Loucy (cell line): ENCODE measurements at regions not wholly inside any gene's neighbourhood (a gene's known extent, or its start where the extent isn't known, plus 50 kb on each side); places are given as distances from the start of the nearest gene placed in this dataset.
"Not testable (repeated sequence)": the region's sequence is repeated elsewhere in the genome, so short reads cannot be mapped to it uniquely, and the experiment has no call there.

Source experiments
- H2AFZ ChIP-seq: fragments of 200-600 bp; sonication (generic); 2 replicates; pipeline ENCODE4 v1.6.0; 2016; ENCODE audit warnings: antibody characterized with exemption, mild to moderate bottlenecking, low read length, moderate library complexity
- H3F3A ChIP-seq: fragments of 200-600 bp; 2 replicates; pipeline ENCODE4 v1.6.0; 2016; ENCODE audit warnings: antibody characterized with exemption, low read depth, mild to moderate bottlenecking
- H3K27me3 ChIP-seq: fragments of 200-600 bp; sonication (generic); 2 replicates; pipeline ENCODE4 v1.6.1; 2014; ENCODE audit warnings: low read length, mild to moderate bottlenecking; ENCODE audit not compliant: insufficient read depth, poor library complexity, severe bottlenecking
- H3K36me3 ChIP-seq: fragments of 200-600 bp; sonication (generic); 2 replicates; pipeline ENCODE4 v1.6.1; 2016; ENCODE audit warnings: low read length; ENCODE audit not compliant: insufficient read depth
- H3K4me1 ChIP-seq: fragments of 200-600 bp; sonication (generic); 2 replicates; pipeline ENCODE4 v1.5.1; 2014; ENCODE audit warnings: low read length, mild to moderate bottlenecking; ENCODE audit not compliant: insufficient read depth, poor library complexity, severe bottlenecking
- H3K4me2 ChIP-seq: fragments of 200-600 bp; sonication (generic); 2 replicates; pipeline ENCODE4 v1.6.0; 2014; ENCODE audit warnings: antibody characterized with exemption, low read length, low read depth, mild to moderate bottlenecking; ENCODE audit not compliant: poor library complexity, severe bottlenecking
- H3K4me3 ChIP-seq: fragments of 200-600 bp; sonication (generic); 2 replicates; pipeline ENCODE4 v1.5.1; 2014; ENCODE audit warnings: low read length, mild to moderate bottlenecking, mixed read lengths; ENCODE audit not compliant: poor library complexity, severe bottlenecking
- H3K79me2 ChIP-seq: fragments of 200-600 bp; sonication (generic); 2 replicates; pipeline ENCODE4 v1.6.1; 2014; ENCODE audit warnings: low read length; ENCODE audit not compliant: insufficient read depth
- H3K9ac ChIP-seq: fragments of 200-600 bp; sonication (generic); 2 replicates; pipeline ENCODE4 v1.6.0; 2014; ENCODE audit warnings: mild to moderate bottlenecking, low read depth, low read length, moderate library complexity; ENCODE audit not compliant: poor library complexity, severe bottlenecking
- H3K9me2 ChIP-seq: fragments of 200-600 bp; sonication (generic); replicated peaks from 2 replicates; pipeline ENCODE4 v1.6.1; 2016; ENCODE audit warnings: low read depth, low read length, mixed read lengths
- H3K9me3 ChIP-seq: fragments of 200-600 bp; sonication (generic); 2 replicates; pipeline ENCODE4 v1.6.1; 2014; ENCODE audit warnings: mild to moderate bottlenecking, antibody characterized with exemption, low read length, low read depth; ENCODE audit not compliant: insufficient read depth
- H4K20me1 ChIP-seq: fragments of 200-600 bp; sonication (generic); 2 replicates; pipeline ENCODE4 v1.6.0; 2014; ENCODE audit warnings: antibody characterized with exemption, low read length, mild to moderate bottlenecking; ENCODE audit not compliant: insufficient read depth, poor library complexity, severe bottlenecking
- EZH2phosphoT487 ChIP-seq: fragments of 200-600 bp; IDR thresholded peaks from 2 replicates; pipeline ENCODE4 v1.6.1; 2018; ENCODE audit warnings: antibody characterized with exemption, mild to moderate bottlenecking, moderate library complexity, borderline replicate concordance
- TF ChIP-seq, protein P1 (sequence below): fragments of 200-600 bp; sonication (generic); conservative IDR thresholded peaks from 2 replicates; pipeline ENCODE4 v1.5.1; 2014; ENCODE audit warnings: mild to moderate bottlenecking, antibody characterized with exemption, low read length

DNA sequence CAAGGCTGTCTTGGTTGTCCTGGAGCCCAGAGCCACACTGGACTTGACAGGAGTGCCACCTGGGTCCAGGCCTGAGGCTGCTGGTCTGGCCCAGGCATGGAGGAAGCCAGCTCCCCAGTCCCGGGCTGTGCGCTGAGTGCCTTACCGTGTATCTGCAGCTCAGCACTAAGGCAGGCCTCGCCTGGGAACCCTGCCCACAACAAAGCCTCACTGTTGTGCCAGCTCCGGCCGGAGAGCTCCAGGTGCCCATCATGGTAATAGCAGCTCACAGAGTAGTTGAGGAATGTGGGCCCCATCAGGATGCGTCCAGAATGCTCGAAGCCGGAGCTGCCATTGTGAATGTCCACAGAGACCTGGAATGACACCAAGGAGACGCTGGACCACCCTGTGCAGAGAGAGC, 72.2 kb downstream of the RMI2 start:
- Histone ChIP-seq H3K9me2 (no peaks in the 10 kb centered on the region), H2AFZ (no peak overlapping the region), H3K4me3 (no peak overlapping the region), H4K20me1 (no peaks in the 10 kb centered on the region), H3K9me3 (no peaks in the 10 kb centered on the region), H3K4me2 (no peak overlapping the region), H3K4me1 (no peaks in the 10 kb centered on the region), H3K36me3 (no peaks in the 10 kb centered on the region), H3F3A (no peaks in the 10 kb centered on the region), H3K27me3 (no peaks in the 10 kb centered on the region), H3K79me2 (no peaks in the 10 kb centered on the region), H3K9ac (no peak overlapping the region)
- no peak for TF ChIP-seq EZH2phosphoT487
- TF ChIP-seq, protein P1, sequence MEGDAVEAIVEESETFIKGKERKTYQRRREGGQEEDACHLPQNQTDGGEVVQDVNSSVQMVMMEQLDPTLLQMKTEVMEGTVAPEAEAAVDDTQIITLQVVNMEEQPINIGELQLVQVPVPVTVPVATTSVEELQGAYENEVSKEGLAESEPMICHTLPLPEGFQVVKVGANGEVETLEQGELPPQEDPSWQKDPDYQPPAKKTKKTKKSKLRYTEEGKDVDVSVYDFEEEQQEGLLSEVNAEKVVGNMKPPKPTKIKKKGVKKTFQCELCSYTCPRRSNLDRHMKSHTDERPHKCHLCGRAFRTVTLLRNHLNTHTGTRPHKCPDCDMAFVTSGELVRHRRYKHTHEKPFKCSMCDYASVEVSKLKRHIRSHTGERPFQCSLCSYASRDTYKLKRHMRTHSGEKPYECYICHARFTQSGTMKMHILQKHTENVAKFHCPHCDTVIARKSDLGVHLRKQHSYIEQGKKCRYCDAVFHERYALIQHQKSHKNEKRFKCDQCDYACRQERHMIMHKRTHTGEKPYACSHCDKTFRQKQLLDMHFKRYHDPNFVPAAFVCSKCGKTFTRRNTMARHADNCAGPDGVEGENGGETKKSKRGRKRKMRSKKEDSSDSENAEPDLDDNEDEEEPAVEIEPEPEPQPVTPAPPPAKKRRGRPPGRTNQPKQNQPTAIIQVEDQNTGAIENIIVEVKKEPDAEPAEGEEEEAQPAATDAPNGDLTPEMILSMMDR, result no peak

DNA sequence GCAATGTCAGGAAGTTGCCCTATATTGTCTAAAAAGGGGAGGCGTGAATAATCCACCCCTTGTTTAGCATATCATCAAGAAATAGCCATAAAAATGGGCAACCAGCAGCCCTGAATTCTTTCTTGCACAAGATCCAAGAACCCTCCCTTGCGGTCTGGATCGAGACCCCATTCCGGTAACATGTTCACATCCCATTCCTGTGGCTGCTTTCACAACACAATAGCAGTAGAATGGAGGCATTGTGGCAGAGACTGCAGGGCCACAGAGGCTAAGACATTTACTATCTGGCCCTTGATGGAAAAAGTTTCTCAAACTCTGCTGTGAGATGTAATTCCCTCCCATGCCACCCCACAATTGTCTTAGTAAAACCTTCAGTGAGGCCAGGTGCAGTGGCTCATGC, 73.2 kb downstream of the RMI2 start:
- Histone ChIP-seq H3K36me3 (no peaks in the 10 kb centered on the region), H4K20me1 (no peaks in the 10 kb centered on the region), H3K9me2 (no peaks in the 10 kb centered on the region), H3K9ac (no peak overlapping the region), H3K4me1 (peaks cover 7% of the 10 kb centered on the region), H3K4me3 (no peak overlapping the region), H3K79me2 (no peaks in the 10 kb centered on the region), H3K4me2 (no peak overlapping the region), H2AFZ (no peak overlapping the region), H3F3A (no peaks in the 10 kb centered on the region), H3K27me3 (no peaks in the 10 kb centered on the region), H3K9me3 (no peaks in the 10 kb centered on the region)
- TF ChIP-seq, protein P1, result no peak
- no peak for TF ChIP-seq EZH2phosphoT487

DNA sequence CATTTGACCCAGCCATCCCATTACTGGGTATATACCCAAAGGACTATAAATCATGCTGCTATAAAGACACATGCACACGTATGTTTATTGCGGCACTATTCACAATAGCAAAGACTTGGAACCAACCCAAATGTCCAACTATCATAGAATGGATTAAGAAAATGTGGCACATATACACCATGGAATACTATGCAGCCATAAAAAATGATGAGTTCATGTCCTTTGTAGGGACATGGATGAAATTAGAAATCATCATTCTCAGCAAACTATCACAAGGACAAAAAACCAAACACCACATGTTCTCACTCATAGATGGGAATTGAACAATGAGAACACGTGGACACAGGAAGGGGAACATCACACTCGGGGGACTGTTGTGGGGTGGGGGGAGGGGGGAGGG, 74.8 kb downstream of the RMI2 start:
- not testable (repeated sequence) for H3K27me3 ChIP-seq, H3K9me2 ChIP-seq, H3K36me3 ChIP-seq, H3K4me2 ChIP-seq, H4K20me1 ChIP-seq, H3K4me3 ChIP-seq, H3K9ac ChIP-seq, H3K4me1 ChIP-seq, H3K79me2 ChIP-seq, H3K9me3 ChIP-seq, H2AFZ ChIP-seq, H3F3A ChIP-seq

DNA sequence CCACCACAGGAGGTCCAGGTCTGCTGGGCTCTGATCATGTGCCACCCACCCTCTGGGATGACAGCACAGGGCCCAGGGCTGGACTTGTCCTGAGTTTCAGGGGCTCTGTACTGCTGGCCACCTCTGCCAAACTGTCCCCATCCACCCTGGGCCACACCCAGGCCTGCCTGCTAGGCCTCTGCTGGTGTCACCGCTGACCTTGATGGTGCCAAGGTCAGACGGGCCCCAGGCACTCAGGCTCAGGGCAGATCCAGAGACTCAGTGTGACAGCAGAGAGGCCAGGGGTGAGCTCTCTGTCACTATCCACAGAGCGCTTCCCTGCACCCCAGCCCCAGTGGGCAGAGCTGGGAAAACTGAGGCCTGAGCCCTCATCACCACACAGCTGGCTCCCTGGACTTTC, 75.6 kb downstream of the RMI2 start:
- Histone ChIP-seq H3K9me3 (no peaks in the 10 kb centered on the region), H3K4me1 (peaks cover 7% of the 10 kb centered on the region), H3K27me3 (no peaks in the 10 kb centered on the region), H4K20me1 (no peaks in the 10 kb centered on the region), H2AFZ (no peak overlapping the region), H3K79me2 (no peaks in the 10 kb centered on the region), H3K4me3 (no peak overlapping the region), H3K4me2 (no peak overlapping the region), H3K36me3 (no peaks in the 10 kb centered on the region), H3K9me2 (no peaks in the 10 kb centered on the region), H3F3A (no peaks in the 10 kb centered on the region), H3K9ac (no peak overlapping the region)
- TF ChIP-seq, protein P1, result no peak
- no peak for TF ChIP-seq EZH2phosphoT487
